DND-41 (cell line): ENCODE measurements at regions not wholly inside any gene's neighbourhood (a gene's known extent, or its start where the extent isn't known, plus 50 kb on each side); places are given as distances from the start of the nearest gene placed in this dataset.

ENCODE experiments used
- ATAC-seq: fragments of 200-7000 bp; cut with Tn5 transposase; 3 replicates; pipeline ENCODE4 v1.9.1; 2021; ENCODE audit warnings: low read depth; ENCODE audit not compliant: insufficient read depth
- DNase-seq: peaks from one replicate; pipeline ENCODE4 v3.0.0-alpha.2; 2020
- H2AFZ ChIP-seq: 2 replicates; pipeline ENCODE4 v1.6.0; 2012; ENCODE audit warnings: low read depth, low read length
- H3K27ac ChIP-seq: 2 replicates; pipeline ENCODE4 v1.5.1; 2012; ENCODE audit warnings: low read length, inconsistent platforms
- H3K27me3 ChIP-seq: fragments of 200-600 bp; sonication (generic); 2 replicates; pipeline ENCODE4 v1.6.0; 2012; ENCODE audit warnings: low read length, mild to moderate bottlenecking, inconsistent platforms; ENCODE audit not compliant: insufficient read depth, poor library complexity
- H3K36me3 ChIP-seq: 2 replicates; pipeline ENCODE4 v1.5.1; 2012; ENCODE audit warnings: low read length, inconsistent platforms; ENCODE audit not compliant: insufficient read depth
- H3K4me1 ChIP-seq: 2 replicates; pipeline ENCODE4 v1.5.1; 2012; ENCODE audit warnings: mild to moderate bottlenecking, low read length; ENCODE audit not compliant: insufficient read depth
- H3K4me2 ChIP-seq: 2 replicates; pipeline ENCODE4 v1.6.0; 2012; ENCODE audit warnings: mild to moderate bottlenecking, moderate library complexity, low read length, inconsistent platforms; ENCODE audit not compliant: insufficient read depth
- H3K4me3 ChIP-seq, 2 experiments: fragments of 200-600 bp in 1 of 2; shearing (Covaris generic) in 1 of 2; 2 replicates each; pipeline ENCODE4 v1.5.1; 2012 to 2016; ENCODE audit warnings: inconsistent platforms in 2 of 2, low read length in 2 of 2, mild to moderate bottlenecking in 2 of 2, low read depth in 1 of 2, moderate library complexity in 1 of 2
- H3K79me2 ChIP-seq: 2 replicates; pipeline ENCODE4 v1.6.0; 2012; ENCODE audit warnings: low read length, inconsistent platforms; ENCODE audit not compliant: insufficient read depth
- H3K9ac ChIP-seq: 2 replicates; pipeline ENCODE4 v1.6.0; 2012; ENCODE audit warnings: low read depth, mild to moderate bottlenecking, inconsistent platforms, low read length, moderate library complexity
- H3K9me3 ChIP-seq: 2 replicates; pipeline ENCODE4 v1.5.1; 2012; ENCODE audit warnings: low read length, moderate library complexity, mild to moderate bottlenecking, inconsistent platforms; ENCODE audit not compliant: insufficient read depth, severe bottlenecking
- H4K20me1 ChIP-seq: 2 replicates; pipeline ENCODE4 v1.6.0; 2012; ENCODE audit warnings: low read length; ENCODE audit not compliant: insufficient read depth
- EZH2 ChIP-seq: IDR thresholded peaks from 3 replicates; pipeline ENCODE4 v1.6.1; 2012; ENCODE audit warnings: borderline replicate concordance, low read depth, mild to moderate bottlenecking, moderate library complexity, low read length, inconsistent platforms; ENCODE audit not compliant: severe bottlenecking
- TF ChIP-seq, protein P1 (sequence below): IDR thresholded peaks from 2 replicates; pipeline ENCODE4 v1.5.1; 2012; ENCODE audit warnings: borderline replicate concordance, low read length, moderate library complexity, mild to moderate bottlenecking; ENCODE audit not compliant: poor library complexity, severe bottlenecking; ENCODE audit errors: extremely low read depth

DNA sequence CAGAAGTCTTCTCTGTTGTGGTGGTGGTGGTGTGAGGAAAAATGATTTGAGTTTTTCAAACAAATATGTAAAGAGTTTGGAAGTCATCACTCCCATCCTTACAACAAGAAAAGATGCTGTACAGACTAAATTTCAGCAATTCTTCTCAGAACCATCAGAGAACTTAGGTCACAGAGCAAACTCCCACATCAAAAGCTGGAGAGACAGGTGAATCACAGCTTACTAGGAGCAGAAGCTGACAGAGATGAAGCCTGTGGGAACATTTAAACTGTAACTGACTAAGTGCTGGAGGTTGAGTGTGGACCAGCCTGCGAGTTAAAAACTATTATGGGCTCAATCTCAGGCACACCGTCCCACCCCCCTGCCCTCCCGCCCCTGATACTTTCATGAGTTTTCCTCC, 97.3 kb downstream of the AKR1D1 start:
- TF ChIP-seq EZH2: no peak
- no peaks in the 10 kb centered on the region for H4K20me1 ChIP-seq
- H3K27me3 ChIP-seq: no peaks in the 10 kb centered on the region
- no peak overlapping the region for H3K4me3 ChIP-seq
- H3K9ac ChIP-seq: no peak overlapping the region
- peaks cover 10% of the 10 kb centered on the region for H3K9me3 ChIP-seq
- DNase-seq: no peak
- no peak overlapping the region for H3K27ac ChIP-seq
- H3K36me3 ChIP-seq: no peaks in the 10 kb centered on the region
- 0 out of 3 replicates have a peak, but pooled peaks have one; percentile 29 for ATAC-seq
- no peaks in the 10 kb centered on the region for H3K79me2 ChIP-seq
- H3K4me2 ChIP-seq: no peak overlapping the region
- 0 out of 2 replicates have a peak, but pooled peaks cover 5% of the 10 kb centered on the region for H3K4me1 ChIP-seq
- no peak overlapping the region for H2AFZ ChIP-seq

DNA sequence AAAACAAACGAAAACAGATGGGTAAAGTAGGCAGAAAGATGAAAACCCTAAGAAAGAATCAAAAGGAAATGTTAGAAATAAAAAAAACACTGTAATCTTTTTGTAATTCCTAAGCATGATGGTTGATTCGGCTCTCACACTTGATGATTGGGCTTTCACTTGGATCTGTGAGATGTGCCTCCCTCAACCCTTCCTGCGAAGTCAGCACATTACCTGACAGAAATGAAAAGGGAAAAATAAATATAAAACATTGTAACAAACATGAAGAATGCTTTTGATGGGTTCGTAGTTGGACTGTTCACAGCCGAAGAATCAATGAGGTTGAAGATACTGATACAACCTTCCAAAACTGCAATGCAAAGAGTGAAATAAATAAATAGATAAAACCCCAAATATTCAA, 99.8 kb downstream of the AKR1D1 start:
- no peak overlapping the region for H3K27ac ChIP-seq
- no peaks in the 10 kb centered on the region for H3K36me3 ChIP-seq
- no peaks in the 10 kb centered on the region for H4K20me1 ChIP-seq
- H3K27me3 ChIP-seq: no peaks in the 10 kb centered on the region
- ATAC-seq (no peak), DNase-seq (no peak)
- H3K9ac ChIP-seq: no peak overlapping the region
- TF ChIP-seq, protein P1, sequence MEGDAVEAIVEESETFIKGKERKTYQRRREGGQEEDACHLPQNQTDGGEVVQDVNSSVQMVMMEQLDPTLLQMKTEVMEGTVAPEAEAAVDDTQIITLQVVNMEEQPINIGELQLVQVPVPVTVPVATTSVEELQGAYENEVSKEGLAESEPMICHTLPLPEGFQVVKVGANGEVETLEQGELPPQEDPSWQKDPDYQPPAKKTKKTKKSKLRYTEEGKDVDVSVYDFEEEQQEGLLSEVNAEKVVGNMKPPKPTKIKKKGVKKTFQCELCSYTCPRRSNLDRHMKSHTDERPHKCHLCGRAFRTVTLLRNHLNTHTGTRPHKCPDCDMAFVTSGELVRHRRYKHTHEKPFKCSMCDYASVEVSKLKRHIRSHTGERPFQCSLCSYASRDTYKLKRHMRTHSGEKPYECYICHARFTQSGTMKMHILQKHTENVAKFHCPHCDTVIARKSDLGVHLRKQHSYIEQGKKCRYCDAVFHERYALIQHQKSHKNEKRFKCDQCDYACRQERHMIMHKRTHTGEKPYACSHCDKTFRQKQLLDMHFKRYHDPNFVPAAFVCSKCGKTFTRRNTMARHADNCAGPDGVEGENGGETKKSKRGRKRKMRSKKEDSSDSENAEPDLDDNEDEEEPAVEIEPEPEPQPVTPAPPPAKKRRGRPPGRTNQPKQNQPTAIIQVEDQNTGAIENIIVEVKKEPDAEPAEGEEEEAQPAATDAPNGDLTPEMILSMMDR: no peak
- no peak for TF ChIP-seq EZH2
- H3K4me1 ChIP-seq: no peaks in the 10 kb centered on the region
- H2AFZ ChIP-seq: no peak overlapping the region
- H3K4me2 ChIP-seq: no peak overlapping the region
- peaks cover 10% of the 10 kb centered on the region for H3K9me3 ChIP-seq
- no peaks in the 10 kb centered on the region for H3K79me2 ChIP-seq
- no peak overlapping the region for H3K4me3 ChIP-seq

DNA sequence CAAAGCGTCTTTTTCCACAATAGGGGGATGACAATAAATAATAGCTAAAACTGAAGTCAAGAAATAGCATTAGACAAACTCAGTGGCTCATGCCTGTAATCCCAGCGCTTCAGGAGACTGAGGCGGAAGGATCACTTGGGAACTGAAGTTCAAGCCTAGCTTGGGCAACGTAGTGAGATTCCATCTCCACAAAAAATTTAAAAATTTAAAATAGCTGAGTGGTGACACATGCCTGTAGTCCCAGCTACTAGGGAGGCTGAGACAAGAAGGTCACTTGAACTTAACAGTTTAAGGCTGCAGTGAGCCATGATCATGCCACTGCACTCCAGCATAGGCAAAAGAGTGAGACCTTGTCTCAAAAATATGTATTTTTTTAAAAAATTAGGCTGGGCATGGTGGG, 107.9 kb downstream of the AKR1D1 start:
- Histone ChIP-seq H3K4me3 (no peak overlapping the region), H3K4me1 (no peaks in the 10 kb centered on the region), H2AFZ (no peak overlapping the region), H4K20me1 (no peaks in the 10 kb centered on the region), H3K27me3 (no peaks in the 10 kb centered on the region), H3K9me3 (peaks cover 8% of the 10 kb centered on the region), H3K4me2 (no peak overlapping the region), H3K36me3 (no peaks in the 10 kb centered on the region), H3K79me2 (no peaks in the 10 kb centered on the region), H3K27ac (no peak overlapping the region), H3K9ac (no peak overlapping the region)
- ATAC-seq (no peak), DNase-seq (no peak)
- no peak for TF ChIP-seq EZH2
- TF ChIP-seq, protein P1: no peak

DNA sequence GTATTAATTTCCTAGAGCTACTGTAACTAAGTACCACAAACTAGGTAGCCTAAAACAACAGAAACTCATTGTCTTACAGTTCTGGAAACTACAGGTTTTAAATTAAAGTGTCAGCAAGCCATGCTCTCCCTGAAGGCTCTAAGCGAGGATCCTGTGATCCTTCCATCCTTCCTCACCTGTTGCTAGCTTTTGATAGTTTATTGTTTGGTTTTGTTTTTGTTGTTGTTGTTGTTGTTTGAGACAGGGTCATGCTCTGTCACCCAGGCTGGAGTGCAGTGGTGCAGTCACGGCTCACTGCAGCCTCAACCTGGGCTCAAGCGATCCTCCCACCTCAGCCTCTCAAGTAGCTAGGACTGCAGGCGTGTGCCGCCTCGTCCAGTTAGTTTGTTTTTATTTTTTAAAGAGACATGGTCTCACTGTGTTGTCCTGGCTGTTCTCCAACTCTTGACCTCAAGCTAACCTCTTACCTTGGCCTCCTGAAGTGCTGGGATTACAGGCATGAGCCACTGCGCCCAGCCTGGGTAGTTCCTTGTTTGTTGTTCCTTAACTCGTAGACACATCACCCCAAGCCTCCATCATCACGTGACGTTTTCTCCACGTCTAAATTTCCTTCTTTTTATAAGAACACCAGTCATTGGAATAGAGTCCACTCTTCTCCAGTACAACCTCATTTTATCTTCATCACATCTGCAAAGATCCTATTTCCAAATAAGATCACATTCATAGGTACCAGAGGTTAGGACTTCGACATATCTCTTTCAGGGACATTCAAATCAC, 109.1 kb downstream of the AKR1D1 start:
- Histone ChIP-seq H3K4me3 (no peak overlapping the region), H3K4me1 (no peaks in the 10 kb centered on the region), H3K36me3 (no peaks in the 10 kb centered on the region), H3K4me2 (no peak overlapping the region), H3K79me2 (no peaks in the 10 kb centered on the region), H3K27me3 (no peaks in the 10 kb centered on the region), H4K20me1 (no peaks in the 10 kb centered on the region), H2AFZ (no peak overlapping the region), H3K27ac (no peak overlapping the region), H3K9ac (no peak overlapping the region), H3K9me3 (peaks cover 8% of the 10 kb centered on the region)
- TF ChIP-seq EZH2: no peak
- TF ChIP-seq, protein P1: no peak
- DNase-seq (no peak), ATAC-seq (no peak)
